ENCODE measurements at regions not wholly inside any gene's neighbourhood (a gene's known extent, or its start where the extent isn't known, plus 50 kb on each side); places are given as distances from the start of the nearest gene placed in this dataset.

DNA sequence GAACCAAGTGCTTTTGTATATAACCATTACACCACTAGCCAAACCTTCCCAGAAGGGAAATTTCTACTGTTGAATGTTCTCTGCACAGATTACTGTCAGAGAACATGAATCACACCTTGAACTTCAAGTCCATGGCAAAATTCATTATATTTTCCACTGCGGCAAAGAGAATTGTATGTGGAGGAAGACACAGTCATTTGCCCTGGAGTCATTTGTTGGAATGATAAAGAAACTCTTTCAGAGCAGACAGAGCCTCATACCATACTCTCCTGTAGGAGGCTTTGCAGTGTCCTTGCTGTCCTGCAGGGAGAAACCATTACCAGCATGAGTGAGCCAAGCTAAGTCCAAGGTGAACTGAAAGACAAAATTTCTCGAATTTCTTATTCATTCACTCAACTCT lies 369.0 kb downstream of the ARHGEF28 start:
- TF ChIP-seq, protein P1, sequence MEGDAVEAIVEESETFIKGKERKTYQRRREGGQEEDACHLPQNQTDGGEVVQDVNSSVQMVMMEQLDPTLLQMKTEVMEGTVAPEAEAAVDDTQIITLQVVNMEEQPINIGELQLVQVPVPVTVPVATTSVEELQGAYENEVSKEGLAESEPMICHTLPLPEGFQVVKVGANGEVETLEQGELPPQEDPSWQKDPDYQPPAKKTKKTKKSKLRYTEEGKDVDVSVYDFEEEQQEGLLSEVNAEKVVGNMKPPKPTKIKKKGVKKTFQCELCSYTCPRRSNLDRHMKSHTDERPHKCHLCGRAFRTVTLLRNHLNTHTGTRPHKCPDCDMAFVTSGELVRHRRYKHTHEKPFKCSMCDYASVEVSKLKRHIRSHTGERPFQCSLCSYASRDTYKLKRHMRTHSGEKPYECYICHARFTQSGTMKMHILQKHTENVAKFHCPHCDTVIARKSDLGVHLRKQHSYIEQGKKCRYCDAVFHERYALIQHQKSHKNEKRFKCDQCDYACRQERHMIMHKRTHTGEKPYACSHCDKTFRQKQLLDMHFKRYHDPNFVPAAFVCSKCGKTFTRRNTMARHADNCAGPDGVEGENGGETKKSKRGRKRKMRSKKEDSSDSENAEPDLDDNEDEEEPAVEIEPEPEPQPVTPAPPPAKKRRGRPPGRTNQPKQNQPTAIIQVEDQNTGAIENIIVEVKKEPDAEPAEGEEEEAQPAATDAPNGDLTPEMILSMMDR (IDR thresholded peaks at IDR 0.05 in 2 of 3, conservative IDR thresholded peaks at IDR 0.05 in 1 of 3; ENCODE audit: borderline replicate concordance in 1 of 3, insufficient read depth in 1 of 3, low read depth in 2 of 3, low read length in 2 of 3), result no peak
- no peak for TF ChIP-seq POLR2A (IDR thresholded peaks at IDR 0.05; ENCODE audit: borderline replicate concordance, extremely low read depth, insufficient read depth, insufficient read length)
